Caco-2 (cell line): ENCODE measurements at regions not wholly inside any gene's neighbourhood (a gene's known extent, or its start where the extent isn't known, plus 50 kb on each side); places are given as distances from the start of the nearest gene placed in this dataset.

Experiments used
- BruUV-seq: library from RNA; stranded (reverse); fragments of 400-500 nt; replicated peaks from 2 replicates; lab custom pipeline; 2021; lab: Mats Ljungman, UMichigan
- CTCF ChIA-PET: fragments of 300-600 bp; sonication (Branson Sonifier 250); formaldehyde crosslinking; loops from one replicate; lab custom pipeline; 2022; ENCODE audit warnings: antibody characterized with exemption; lab: Charles Lee
- POLR2A ChIA-PET: fragments of 300-600 bp; sonication (Branson Sonifier 250); formaldehyde crosslinking; loops from one replicate; lab custom pipeline; 2022; ENCODE audit warnings: antibody characterized with exemption; lab: Charles Lee
- DNase-seq, 2 experiments: peaks; one replicate each; pipeline versions ENCODE4 v3.0.0 to v3.0.0-alpha.2; 2020 to 2022
- H3K27me3 ChIP-seq: replicated peaks from 2 replicates; pipeline ENCODE4 v1.6.0; 2011; ENCODE audit warnings: low read length; ENCODE audit not compliant: control insufficient read depth, insufficient read depth
- H3K36me3 ChIP-seq: 2 replicates; pipeline ENCODE4 v1.5.1; 2011; ENCODE audit warnings: low read length; ENCODE audit not compliant: control insufficient read depth, insufficient read depth
- H3K4me1 ChIP-seq: fragments of 250-450 bp; sonication (Bioruptor Pico); 2 replicates; pipeline ENCODE4 v1.5.1; 2020; ENCODE audit warnings: mild to moderate bottlenecking
- H3K4me3 ChIP-seq: 2 replicates; pipeline ENCODE4 v1.5.1; 2011; ENCODE audit warnings: low read depth, mild to moderate bottlenecking, control low read depth, low read length
- H3K9me3 ChIP-seq: fragments of 250-450 bp; sonication (Bioruptor Pico); 2 replicates; pipeline ENCODE4 v1.5.1; 2020; ENCODE audit warnings: mild to moderate bottlenecking, moderate library complexity
- H3K27ac Mint-ChIP-seq: one replicate; pipeline ENCODE4 v1.8.0; 2022; ENCODE audit warnings: mixed read lengths; ENCODE audit not compliant: unreplicated experiment
- H3K27me3 Mint-ChIP-seq: one replicate; pipeline ENCODE4 v1.8.0; 2022; ENCODE audit warnings: mixed read lengths; ENCODE audit not compliant: insufficient read depth, unreplicated experiment
- H3K36me3 Mint-ChIP-seq: one replicate; pipeline ENCODE4 v1.8.0; 2022; ENCODE audit warnings: mild to moderate bottlenecking, mixed read lengths; ENCODE audit not compliant: insufficient read depth, unreplicated experiment
- H3K4me1 Mint-ChIP-seq: one replicate; pipeline ENCODE4 v1.8.0; 2022; ENCODE audit warnings: low read depth, mixed read lengths; ENCODE audit not compliant: unreplicated experiment
- H3K4me3 Mint-ChIP-seq: one replicate; pipeline ENCODE4 v1.8.0; 2022; ENCODE audit warnings: mild to moderate bottlenecking, moderate library complexity, mixed read lengths; ENCODE audit not compliant: unreplicated experiment
- H3K9me3 Mint-ChIP-seq: one replicate; pipeline ENCODE4 v1.8.0; 2022; ENCODE audit warnings: mixed read lengths; ENCODE audit not compliant: unreplicated experiment
- intact Hi-C: fragments of 100-400 bp; cut with micrococcal nuclease; formaldehyde crosslinking; loops from one replicate; pipeline ENCODE4 v1.10.0; 2022; ENCODE audit not compliant: unreplicated experiment
- TF ChIP-seq, protein P1 (sequence below), 2 experiments: fragments of 200-600 bp in 1 of 2; IDR thresholded peaks; 1 replicate in 1 of 2; 2 replicates in 1 of 2; pipeline versions ENCODE4 v1.5.1 to v1.8.0; 2011 to 2022; ENCODE audit warnings: antibody characterized with exemption in 1 of 2, control low read depth in 1 of 2, inconsistent platforms in 1 of 2, low read depth in 1 of 2, low read length in 1 of 2, mild to moderate bottlenecking in 1 of 2, moderate library complexity in 1 of 2; ENCODE audit not compliant: insufficient read depth in 1 of 2, severe bottlenecking in 1 of 2, unreplicated experiment in 1 of 2

DNA sequence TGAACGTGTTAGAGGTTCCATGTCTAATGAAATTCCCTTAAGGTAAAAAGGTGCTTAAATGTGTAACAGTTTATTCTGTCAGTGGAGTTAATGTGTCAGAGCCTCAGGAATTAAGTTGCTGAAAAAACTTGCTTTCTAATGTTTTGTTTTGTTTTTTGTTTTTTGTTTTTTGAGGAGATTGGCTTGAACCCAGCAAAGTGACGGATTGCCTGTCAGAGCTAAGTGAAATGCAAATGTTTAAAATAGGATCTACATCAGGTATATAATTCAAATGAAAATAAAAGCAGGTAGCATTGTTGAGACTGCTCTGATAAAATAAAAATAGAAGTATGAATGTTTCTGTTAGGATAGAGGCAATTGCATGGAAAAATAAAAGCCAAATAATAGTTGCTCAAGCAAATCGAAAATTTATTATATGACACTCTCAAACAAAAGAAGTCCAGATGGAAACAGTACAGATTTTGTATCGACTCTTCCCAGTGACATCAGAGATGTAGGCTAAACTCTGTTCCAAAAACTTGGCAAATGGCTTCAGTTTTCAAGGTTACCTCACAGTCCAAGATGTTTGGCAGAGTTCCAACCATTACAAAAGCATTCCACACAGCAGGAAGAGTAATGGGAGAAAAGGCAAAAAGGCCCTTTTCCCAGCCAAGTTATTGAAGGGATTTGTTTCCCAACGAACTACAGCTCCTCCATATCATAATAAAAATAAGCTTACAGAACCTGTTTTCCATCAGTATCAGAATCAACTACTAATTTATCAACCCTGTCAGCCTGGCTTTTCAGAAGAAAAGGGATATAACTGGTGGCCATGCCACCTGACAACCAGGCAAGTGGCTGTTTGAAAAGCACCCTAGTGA is 291.0 kb downstream of the TBL1XR1 start:
- no peak overlapping the region for H3K27ac Mint-ChIP-seq
- no peaks in the 10 kb centered on the region for H3K4me1 Mint-ChIP-seq
- no peaks in the 10 kb centered on the region for H3K4me1 ChIP-seq
- ChIA-PET CTCF (no interaction called here), POLR2A (no interaction called here)
- H3K4me3 Mint-ChIP-seq: no peak overlapping the region
- H3K9me3 Mint-ChIP-seq: no peaks in the 10 kb centered on the region
- no peaks in the 10 kb centered on the region for H3K36me3 Mint-ChIP-seq
- no TSS peak for BruUV-seq
- no peaks in the 10 kb centered on the region for H3K27me3 ChIP-seq
- no peaks in the 10 kb centered on the region for H3K9me3 ChIP-seq
- TF ChIP-seq, protein P1, sequence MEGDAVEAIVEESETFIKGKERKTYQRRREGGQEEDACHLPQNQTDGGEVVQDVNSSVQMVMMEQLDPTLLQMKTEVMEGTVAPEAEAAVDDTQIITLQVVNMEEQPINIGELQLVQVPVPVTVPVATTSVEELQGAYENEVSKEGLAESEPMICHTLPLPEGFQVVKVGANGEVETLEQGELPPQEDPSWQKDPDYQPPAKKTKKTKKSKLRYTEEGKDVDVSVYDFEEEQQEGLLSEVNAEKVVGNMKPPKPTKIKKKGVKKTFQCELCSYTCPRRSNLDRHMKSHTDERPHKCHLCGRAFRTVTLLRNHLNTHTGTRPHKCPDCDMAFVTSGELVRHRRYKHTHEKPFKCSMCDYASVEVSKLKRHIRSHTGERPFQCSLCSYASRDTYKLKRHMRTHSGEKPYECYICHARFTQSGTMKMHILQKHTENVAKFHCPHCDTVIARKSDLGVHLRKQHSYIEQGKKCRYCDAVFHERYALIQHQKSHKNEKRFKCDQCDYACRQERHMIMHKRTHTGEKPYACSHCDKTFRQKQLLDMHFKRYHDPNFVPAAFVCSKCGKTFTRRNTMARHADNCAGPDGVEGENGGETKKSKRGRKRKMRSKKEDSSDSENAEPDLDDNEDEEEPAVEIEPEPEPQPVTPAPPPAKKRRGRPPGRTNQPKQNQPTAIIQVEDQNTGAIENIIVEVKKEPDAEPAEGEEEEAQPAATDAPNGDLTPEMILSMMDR (IDR thresholded peaks at IDR 0.05; ENCODE audit: insufficient read depth in 1 of 2, low read depth in 1 of 2, low read length in 1 of 2, severe bottlenecking in 1 of 2, unreplicated experiment in 1 of 2): no peak
- H3K27me3 Mint-ChIP-seq: no peaks in the 10 kb centered on the region
- no peaks in the 10 kb centered on the region for H3K36me3 ChIP-seq
- intact Hi-C loops: no loop called here
- DNase-seq: no peak
- no peak overlapping the region for H3K4me3 ChIP-seq

DNA sequence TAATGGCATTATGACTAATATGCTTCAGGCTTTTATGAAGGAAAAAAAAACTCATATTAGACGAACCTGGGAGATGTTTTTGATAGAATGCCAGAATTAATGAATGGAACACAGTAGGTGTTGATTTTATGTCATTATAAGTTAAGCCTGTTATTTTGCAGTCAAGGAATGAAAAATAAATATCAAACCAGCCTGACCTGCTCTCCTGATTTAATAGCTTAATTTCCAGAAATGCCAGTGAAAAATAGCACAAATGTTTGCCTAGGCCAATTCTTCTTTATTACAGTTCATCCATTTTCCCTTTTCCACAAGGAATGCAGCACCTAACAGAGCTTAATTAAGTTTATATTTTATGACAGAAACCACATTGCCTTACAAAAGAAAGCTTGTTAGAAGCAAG is 292.0 kb downstream of the TBL1XR1 start:
- POLR2A ChIA-PET: no interaction called here
- intact Hi-C loops: no loop called here
- CTCF ChIA-PET: no interaction called here

DNA sequence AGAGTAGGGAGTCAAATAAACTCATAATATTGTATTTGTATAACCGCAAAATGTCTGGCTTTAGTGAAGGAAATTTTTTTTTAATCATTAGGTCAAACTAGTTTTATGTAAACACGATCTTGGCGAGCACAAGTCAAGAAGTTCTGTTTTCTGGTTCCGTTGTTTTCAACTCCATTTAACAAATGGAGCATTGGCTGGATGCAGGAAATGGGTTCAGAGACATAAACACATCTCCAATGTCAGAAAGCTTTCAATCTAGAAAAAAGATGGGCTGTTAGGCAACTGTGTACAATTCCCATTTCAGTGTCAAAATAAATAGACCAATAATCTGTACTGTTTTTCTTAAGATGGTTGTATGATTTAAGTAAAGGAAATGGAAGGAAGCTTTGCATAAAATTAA is 292.8 kb downstream of the TBL1XR1 start:
- POLR2A ChIA-PET: no interaction called here
- CTCF ChIA-PET: no interaction called here
- Mint-ChIP-seq H3K9me3 (no peaks in the 10 kb centered on the region), H3K4me1 (no peaks in the 10 kb centered on the region), H3K36me3 (no peaks in the 10 kb centered on the region), H3K4me3 (no peak overlapping the region), H3K27me3 (no peaks in the 10 kb centered on the region), H3K27ac (no peak overlapping the region)
- H3K4me1 ChIP-seq: no peaks in the 10 kb centered on the region
- no peak overlapping the region for H3K4me3 ChIP-seq
- TF ChIP-seq, protein P1 (IDR thresholded peaks at IDR 0.05; ENCODE audit: insufficient read depth in 1 of 2, low read depth in 1 of 2, low read length in 1 of 2, severe bottlenecking in 1 of 2, unreplicated experiment in 1 of 2): no peak
- BruUV-seq: no TSS peak
- H3K27me3 ChIP-seq: no peaks in the 10 kb centered on the region
- no peaks in the 10 kb centered on the region for H3K36me3 ChIP-seq
- no peak for DNase-seq
- intact Hi-C loops: no loop called here
- H3K9me3 ChIP-seq: no peaks in the 10 kb centered on the region

More for the DNA sequence above, 292.0 kb downstream of the TBL1XR1 start:
- DNase-seq: no peak
- Mint-ChIP-seq H3K4me3 (no peak overlapping the region), H3K36me3 (no peaks in the 10 kb centered on the region), H3K27ac (no peak overlapping the region), H3K9me3 (no peaks in the 10 kb centered on the region), H3K27me3 (no peaks in the 10 kb centered on the region), H3K4me1 (no peaks in the 10 kb centered on the region)
- H3K36me3 ChIP-seq: no peaks in the 10 kb centered on the region
- H3K4me3 ChIP-seq: no peak overlapping the region
- BruUV-seq: no TSS peak
- no peaks in the 10 kb centered on the region for H3K4me1 ChIP-seq
- H3K27me3 ChIP-seq: no peaks in the 10 kb centered on the region
- H3K9me3 ChIP-seq: no peaks in the 10 kb centered on the region
- TF ChIP-seq, protein P1 (IDR thresholded peaks at IDR 0.05; ENCODE audit: insufficient read depth in 1 of 2, low read depth in 1 of 2, low read length in 1 of 2, severe bottlenecking in 1 of 2, unreplicated experiment in 1 of 2): no peak
